Cardiac fibroblast (primary cell): ENCODE measurements at regions not wholly inside any gene's neighbourhood (a gene's known extent, or its start where the extent isn't known, plus 50 kb on each side); places are given as distances from the start of the nearest gene placed in this dataset.

Experiments
- DNase-seq, 2 donors: peaks; one replicate each; pipeline versions ENCODE4 v3.0.0 to v3.0.0-alpha.2; 2010; ENCODE audit warnings: low read depth in 2 of 2
- H3K4me3 ChIP-seq, 2 donors: replicated peaks in 1 of 2; 1 replicate in 1 of 2; 2 replicates in 1 of 2; pipeline ENCODE4 v1.5.1; 2011; ENCODE audit warnings: low read depth in 2 of 2, low read length in 2 of 2, mild to moderate bottlenecking in 2 of 2, moderate library complexity in 1 of 2
- TF ChIP-seq, protein P1 (sequence below): IDR thresholded peaks from one replicate; pipeline ENCODE4 v1.5.1; 2011; ENCODE audit warnings: low read depth, mild to moderate bottlenecking, low read length, inconsistent platforms

DNA sequence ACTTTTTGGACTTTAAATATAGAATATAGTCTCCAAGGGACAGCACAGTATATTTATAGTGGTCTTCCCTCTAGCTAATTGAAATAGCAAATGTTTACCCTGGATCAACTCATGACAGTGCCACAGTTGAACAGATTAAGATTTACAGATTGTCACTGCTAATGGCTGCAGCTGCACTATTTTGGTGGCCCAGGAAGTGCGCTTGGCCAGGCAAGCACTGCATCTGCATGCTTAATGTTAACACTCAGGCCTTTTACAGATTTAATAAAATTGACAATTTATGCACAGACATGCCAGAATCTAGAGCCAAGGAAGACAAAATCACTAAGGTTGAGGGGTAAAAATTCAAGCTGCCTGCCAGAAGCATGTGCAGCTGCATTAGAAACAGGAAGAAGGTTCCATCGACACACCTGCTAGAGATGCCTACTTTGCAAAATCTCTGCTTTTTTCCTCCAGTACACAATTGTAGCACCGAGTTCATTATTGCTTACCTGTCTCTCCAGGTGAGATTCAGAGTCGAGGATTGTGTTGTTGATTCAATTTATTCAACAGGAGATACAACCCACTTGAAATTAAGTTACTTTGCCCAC, 1042.3 kb upstream of the NRXN1 start:
- DNase-seq = no peak
- no peak overlapping the region for H3K4me3 ChIP-seq
- TF ChIP-seq, protein P1, sequence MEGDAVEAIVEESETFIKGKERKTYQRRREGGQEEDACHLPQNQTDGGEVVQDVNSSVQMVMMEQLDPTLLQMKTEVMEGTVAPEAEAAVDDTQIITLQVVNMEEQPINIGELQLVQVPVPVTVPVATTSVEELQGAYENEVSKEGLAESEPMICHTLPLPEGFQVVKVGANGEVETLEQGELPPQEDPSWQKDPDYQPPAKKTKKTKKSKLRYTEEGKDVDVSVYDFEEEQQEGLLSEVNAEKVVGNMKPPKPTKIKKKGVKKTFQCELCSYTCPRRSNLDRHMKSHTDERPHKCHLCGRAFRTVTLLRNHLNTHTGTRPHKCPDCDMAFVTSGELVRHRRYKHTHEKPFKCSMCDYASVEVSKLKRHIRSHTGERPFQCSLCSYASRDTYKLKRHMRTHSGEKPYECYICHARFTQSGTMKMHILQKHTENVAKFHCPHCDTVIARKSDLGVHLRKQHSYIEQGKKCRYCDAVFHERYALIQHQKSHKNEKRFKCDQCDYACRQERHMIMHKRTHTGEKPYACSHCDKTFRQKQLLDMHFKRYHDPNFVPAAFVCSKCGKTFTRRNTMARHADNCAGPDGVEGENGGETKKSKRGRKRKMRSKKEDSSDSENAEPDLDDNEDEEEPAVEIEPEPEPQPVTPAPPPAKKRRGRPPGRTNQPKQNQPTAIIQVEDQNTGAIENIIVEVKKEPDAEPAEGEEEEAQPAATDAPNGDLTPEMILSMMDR = no peak

GRCh38 chr2:52072949-52073348, 1041.0 kb upstream of the NRXN1 start:
- TF ChIP-seq, protein P1 = no peak

DNA sequence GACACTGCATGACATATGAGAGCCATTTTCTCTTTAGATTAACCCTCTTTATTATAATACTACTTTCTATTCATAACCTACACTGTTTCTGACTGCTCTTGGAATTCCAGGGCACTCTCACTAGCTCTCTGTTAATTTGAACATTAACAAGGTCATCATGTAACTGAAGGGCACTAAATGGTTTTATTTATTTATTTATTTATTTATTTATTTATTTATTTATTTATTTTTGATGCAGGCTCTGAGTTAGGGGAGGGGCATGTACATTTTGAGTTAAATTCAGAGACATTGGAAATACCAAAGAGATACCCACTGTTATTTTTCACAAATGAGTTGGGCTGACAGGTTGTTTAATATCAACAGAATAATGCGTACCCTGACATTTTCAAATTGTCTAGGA, 1038.7 kb upstream of the NRXN1 start:
- TF ChIP-seq, protein P1 = no peak
- no peak overlapping the region for H3K4me3 ChIP-seq
- DNase-seq = no peak

More at GRCh38 chr2:52072949-52073348, 1041.0 kb upstream of the NRXN1 start:
- no peak for DNase-seq
- no peak overlapping the region for H3K4me3 ChIP-seq

- DNase-seq = no peak
- H3K4me3 ChIP-seq = no peak overlapping the region
- TF ChIP-seq, protein P1 = no peak
These were observed 1032.3 kb upstream of the NRXN1 start for GRCh38 chr2:52064234-52064633.

- TF ChIP-seq, protein P1 = no peak
- H3K4me3 ChIP-seq = no peak overlapping the region
- no peak for DNase-seq
These were observed 1022.9 kb upstream of the NRXN1 start for GRCh38 chr2:52054824-52055223.

- DNase-seq = no peak
- TF ChIP-seq, protein P1 = no peak
- H3K4me3 ChIP-seq = no peak overlapping the region
These were observed 1004.9 kb upstream of the NRXN1 start for GRCh38 chr2:52036853-52037252.

DNA sequence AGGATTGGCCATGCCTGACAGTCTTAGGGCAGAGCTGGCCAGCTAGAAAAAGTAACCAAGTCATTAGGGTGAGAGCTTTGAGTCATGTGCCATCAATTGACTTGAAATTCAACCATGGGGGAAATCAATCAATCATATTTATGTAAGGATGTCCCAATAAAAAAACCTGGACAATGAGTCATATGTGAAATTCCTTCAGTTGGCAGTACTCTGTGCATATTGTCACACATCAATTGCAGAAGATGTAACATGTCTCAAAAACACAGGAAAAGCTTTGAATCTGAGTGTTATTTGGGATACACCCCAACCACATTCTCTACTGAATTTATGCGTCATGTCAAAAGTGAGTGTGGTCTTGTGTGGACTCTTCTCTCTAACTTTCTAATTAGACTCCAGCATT, 1004.1 kb upstream of the NRXN1 start:
- no peak for DNase-seq
- no peak overlapping the region for H3K4me3 ChIP-seq
- TF ChIP-seq, protein P1 = no peak
